Activated CD8-positive, alpha-beta T cell treated with anti-CD3 and anti-CD28 coated beads for 36 hours (primary cell): ENCODE measurements at regions not wholly inside any gene's neighbourhood (a gene's known extent, or its start where the extent isn't known, plus 50 kb on each side); places are given as distances from the start of the nearest gene placed in this dataset.

Source experiments
- ATAC-seq: fragments of 200-7000 bp; cut with Tn5 transposase; one replicate; pipeline ENCODE4 v1.10.0; 2021; ENCODE audit warnings: mild to moderate bottlenecking, moderate library complexity
- CTCF ChIA-PET: fragments of 350-600 bp; sonication (Branson Sonifier 250); formaldehyde crosslinking; loops from one replicate; lab custom pipeline; 2021; ENCODE audit warnings: antibody characterized with exemption; lab: Charles Lee
- POLR2A ChIA-PET: fragments of 350-600 bp; sonication (Branson Sonifier 250); formaldehyde crosslinking; loops from one replicate; lab custom pipeline; 2021; ENCODE audit warnings: antibody characterized with exemption; lab: Charles Lee
- DNase-seq: peaks from one replicate; pipeline ENCODE4 v3.0.0-alpha.2; 2020
- H3K27ac Mint-ChIP-seq: one replicate; pipeline ENCODE4 v1.8.0; 2021; ENCODE audit warnings: mild to moderate bottlenecking, mixed read lengths
- H3K27me3 Mint-ChIP-seq: one replicate; pipeline ENCODE4 v1.8.0; 2021; ENCODE audit warnings: mixed read lengths
- H3K36me3 Mint-ChIP-seq: one replicate; pipeline ENCODE4 v1.8.0; 2021; ENCODE audit warnings: low read depth, mixed read lengths
- H3K4me1 Mint-ChIP-seq: one replicate; pipeline ENCODE4 v1.8.0; 2021; ENCODE audit warnings: low read depth, mixed read lengths
- H3K4me3 Mint-ChIP-seq: one replicate; pipeline ENCODE4 v1.8.0; 2021; ENCODE audit warnings: mild to moderate bottlenecking, moderate library complexity, mixed read lengths
- H3K9me3 Mint-ChIP-seq: one replicate; pipeline ENCODE4 v1.8.0; 2021; ENCODE audit warnings: mixed read lengths
- intact Hi-C: fragments of 100-400 bp; cut with micrococcal nuclease; formaldehyde crosslinking; loops from one replicate; pipeline ENCODE4 v1.10.0; 2022
- TF ChIP-seq, protein P1 (sequence below): fragments of 200-600 bp; IDR thresholded peaks from one replicate; pipeline ENCODE4 v1.8.0; 2022; ENCODE audit warnings: antibody characterized with exemption, mild to moderate bottlenecking

DNA sequence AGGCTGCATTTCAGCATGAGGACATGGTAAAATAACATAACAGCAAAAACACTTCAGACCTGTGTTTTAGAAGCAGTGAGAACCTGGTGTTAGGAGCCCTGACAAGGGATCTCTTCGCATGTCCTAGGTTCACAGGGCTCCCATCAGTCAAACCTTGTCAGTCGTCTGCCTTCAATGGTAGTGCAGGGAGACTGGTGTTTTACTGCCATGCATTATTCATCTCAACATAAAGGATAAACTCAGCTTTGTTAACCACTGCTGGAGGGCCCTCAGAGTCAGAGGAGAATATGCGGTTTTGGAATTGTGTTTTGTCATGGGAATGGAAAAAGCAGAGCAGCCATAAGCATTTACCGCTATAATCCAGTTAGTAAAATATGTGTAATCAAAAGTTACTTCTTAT lies 275.9 kb upstream of the GCFC2 start:
- ATAC-seq: no peak
- no peaks in the 10 kb centered on the region for H3K36me3 Mint-ChIP-seq

DNA sequence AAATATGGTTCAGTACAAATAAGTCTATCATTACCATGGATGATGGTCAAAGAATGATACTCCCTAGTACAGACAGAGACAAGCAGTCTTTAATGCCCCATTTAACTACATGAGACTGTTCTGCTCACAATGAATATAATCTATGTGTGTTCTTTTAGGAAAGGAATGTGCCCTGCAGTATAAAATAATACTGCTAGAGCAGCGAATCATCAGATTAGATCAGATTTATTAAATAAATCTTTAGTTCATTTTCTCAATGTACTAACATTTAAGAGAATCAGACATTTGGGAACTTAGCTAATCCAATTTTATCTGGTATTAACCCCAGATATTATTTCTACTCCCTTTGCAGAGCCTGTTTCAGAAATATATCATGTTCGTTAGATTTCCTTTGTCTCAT lies 272.0 kb upstream of the GCFC2 start:
- Mint-ChIP-seq H3K27ac (no peak overlapping the region), H3K4me1 (no peaks in the 10 kb centered on the region), H3K4me3 (no peak overlapping the region), H3K9me3 (peaks cover 6% of the 10 kb centered on the region), H3K36me3 (no peaks in the 10 kb centered on the region), H3K27me3 (no peaks in the 10 kb centered on the region)
- ATAC-seq: no peak
- ChIA-PET POLR2A (no interaction called here), CTCF (no interaction called here)
- intact Hi-C loops: no loop called here
- TF ChIP-seq, protein P1, sequence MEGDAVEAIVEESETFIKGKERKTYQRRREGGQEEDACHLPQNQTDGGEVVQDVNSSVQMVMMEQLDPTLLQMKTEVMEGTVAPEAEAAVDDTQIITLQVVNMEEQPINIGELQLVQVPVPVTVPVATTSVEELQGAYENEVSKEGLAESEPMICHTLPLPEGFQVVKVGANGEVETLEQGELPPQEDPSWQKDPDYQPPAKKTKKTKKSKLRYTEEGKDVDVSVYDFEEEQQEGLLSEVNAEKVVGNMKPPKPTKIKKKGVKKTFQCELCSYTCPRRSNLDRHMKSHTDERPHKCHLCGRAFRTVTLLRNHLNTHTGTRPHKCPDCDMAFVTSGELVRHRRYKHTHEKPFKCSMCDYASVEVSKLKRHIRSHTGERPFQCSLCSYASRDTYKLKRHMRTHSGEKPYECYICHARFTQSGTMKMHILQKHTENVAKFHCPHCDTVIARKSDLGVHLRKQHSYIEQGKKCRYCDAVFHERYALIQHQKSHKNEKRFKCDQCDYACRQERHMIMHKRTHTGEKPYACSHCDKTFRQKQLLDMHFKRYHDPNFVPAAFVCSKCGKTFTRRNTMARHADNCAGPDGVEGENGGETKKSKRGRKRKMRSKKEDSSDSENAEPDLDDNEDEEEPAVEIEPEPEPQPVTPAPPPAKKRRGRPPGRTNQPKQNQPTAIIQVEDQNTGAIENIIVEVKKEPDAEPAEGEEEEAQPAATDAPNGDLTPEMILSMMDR: no peak
- DNase-seq: no peak

More for the DNA sequence above, 275.9 kb upstream of the GCFC2 start:
- ChIA-PET POLR2A (no interaction called here), CTCF (no interaction called here)
- H3K27me3 Mint-ChIP-seq: no peaks in the 10 kb centered on the region
- intact Hi-C loops: no loop called here
- H3K27ac Mint-ChIP-seq: no peak overlapping the region
- peaks cover 6% of the 10 kb centered on the region for H3K9me3 Mint-ChIP-seq
- TF ChIP-seq, protein P1: no peak
- no peak overlapping the region for H3K4me3 Mint-ChIP-seq
- no peaks in the 10 kb centered on the region for H3K4me1 Mint-ChIP-seq
- no peak for DNase-seq

DNA sequence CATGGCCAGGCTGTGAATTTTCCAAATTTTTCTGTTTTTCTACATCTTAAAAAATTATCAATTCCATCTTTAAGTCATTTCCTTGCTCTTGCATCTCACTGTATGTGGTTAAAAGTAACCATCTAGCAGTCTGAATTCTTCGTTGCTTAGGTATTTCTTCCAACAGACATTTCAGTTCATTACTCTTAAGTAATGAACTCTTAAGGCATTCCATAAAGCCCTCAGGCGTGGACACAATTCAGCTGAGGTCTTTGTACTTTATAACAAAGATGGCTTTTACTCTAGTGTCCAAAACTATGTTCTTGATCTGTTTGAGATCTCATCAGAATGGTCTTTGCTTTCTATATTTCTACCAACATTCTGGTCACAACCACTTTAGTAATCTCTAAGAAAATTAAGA lies 253.9 kb upstream of the GCFC2 start:
- no peaks in the 10 kb centered on the region for H3K4me1 Mint-ChIP-seq
- ATAC-seq: no peak
- ChIA-PET CTCF (no interaction called here), POLR2A (no interaction called here)
- peaks cover 2% of the 10 kb centered on the region for H3K9me3 Mint-ChIP-seq
- TF ChIP-seq, protein P1: no peak
- H3K4me3 Mint-ChIP-seq: no peak overlapping the region
- intact Hi-C loops: no loop called here
- DNase-seq: no peak
- no peaks in the 10 kb centered on the region for H3K27me3 Mint-ChIP-seq
- H3K27ac Mint-ChIP-seq: no peak overlapping the region
- H3K36me3 Mint-ChIP-seq: no peaks in the 10 kb centered on the region

DNA sequence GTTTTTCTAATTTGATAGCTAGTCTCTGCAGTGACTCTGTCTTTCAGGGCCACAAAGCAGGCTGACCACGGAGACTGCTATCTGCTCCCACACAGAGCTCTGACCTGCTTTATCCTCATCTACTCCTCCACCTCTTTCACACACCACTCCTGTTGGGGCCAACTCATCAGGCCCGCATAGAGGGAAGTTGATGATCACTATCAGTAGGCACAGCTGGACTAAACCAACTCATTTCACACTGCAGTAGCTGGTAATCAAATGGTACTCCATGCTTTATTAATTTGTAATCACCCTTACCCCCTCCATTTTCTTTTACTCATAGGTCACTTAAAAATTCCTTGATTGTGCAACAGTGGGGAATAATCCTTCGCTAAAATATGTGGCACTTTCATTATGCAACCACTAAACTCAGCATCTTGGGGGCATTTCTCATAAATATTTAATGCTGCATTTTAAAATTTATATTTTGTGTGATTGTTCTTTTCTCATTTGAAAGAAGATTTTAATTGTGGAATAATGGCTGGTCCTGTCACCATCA lies 249.8 kb upstream of the GCFC2 start:
- Mint-ChIP-seq H3K27me3 (no peaks in the 10 kb centered on the region), H3K36me3 (no peaks in the 10 kb centered on the region), H3K4me3 (no peak overlapping the region), H3K9me3 (no peaks in the 10 kb centered on the region), H3K4me1 (no peaks in the 10 kb centered on the region), H3K27ac (no peak overlapping the region)
- TF ChIP-seq, protein P1: no peak
- intact Hi-C loops: no loop called here
- ChIA-PET CTCF (no interaction called here), POLR2A (no interaction called here)
- DNase-seq (no peak), ATAC-seq (no peak)

DNA sequence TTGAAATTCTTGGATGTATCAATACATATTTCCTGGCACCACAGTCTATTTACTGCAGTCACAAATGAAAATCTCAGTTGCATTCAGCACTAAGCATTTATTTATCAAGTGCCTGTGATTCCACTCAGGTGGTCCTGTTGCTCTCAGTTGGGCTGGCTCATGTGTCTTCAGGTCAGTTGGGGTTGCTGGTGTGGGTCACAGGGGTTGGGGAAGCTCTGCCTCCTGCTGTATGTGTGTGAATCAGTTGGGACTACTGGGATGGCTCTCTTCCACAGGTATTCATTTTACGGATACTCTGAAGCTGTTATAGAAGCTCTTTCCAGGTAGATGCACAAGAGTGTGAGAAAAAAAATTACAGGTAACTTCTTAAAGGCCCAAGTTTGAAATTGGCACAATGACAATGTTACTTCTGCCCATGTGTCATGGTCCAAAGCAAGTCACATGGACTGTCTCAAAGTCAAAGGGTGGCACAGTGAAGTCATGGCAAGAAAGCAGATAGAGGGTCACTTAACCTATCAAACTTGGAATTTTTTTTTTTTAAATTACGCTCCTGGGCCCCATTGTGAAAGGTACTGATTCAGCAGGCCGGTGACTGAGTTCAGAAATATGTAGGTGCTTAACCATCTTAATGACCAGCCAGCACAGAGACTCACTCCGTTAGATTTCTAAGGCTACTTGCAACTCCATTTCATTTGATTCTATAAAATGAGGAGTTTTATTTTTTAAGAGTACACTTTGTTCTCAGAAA lies 249.2 kb upstream of the GCFC2 start:
- ChIA-PET CTCF (no interaction called here), POLR2A (no interaction called here)
- Mint-ChIP-seq H3K4me1 (no peaks in the 10 kb centered on the region), H3K9me3 (no peaks in the 10 kb centered on the region), H3K36me3 (no peaks in the 10 kb centered on the region), H3K27ac (no peak overlapping the region), H3K27me3 (no peaks in the 10 kb centered on the region), H3K4me3 (no peak overlapping the region)
- DNase-seq (no peak), ATAC-seq (no peak)
- TF ChIP-seq, protein P1: no peak
- intact Hi-C loops: no loop called here
